Glomerular visceral epithelial cell (primary cell): ENCODE measurements at regions not wholly inside any gene's neighbourhood (a gene's known extent, or its start where the extent isn't known, plus 50 kb on each side); places are given as distances from the start of the nearest gene placed in this dataset.
"Not testable (repeated sequence)": the region's sequence is repeated elsewhere in the genome, so short reads cannot be mapped to it uniquely, and the experiment has no call there.

Experiments
- DNase-seq: peaks from one replicate; pipeline ENCODE4 v3.0.0-alpha.2; 2016; ENCODE audit errors: extremely low spot score

- DNase-seq: no peak
These were observed 53.7 kb downstream of the CAMK2N1 start for GRCh38 chr1:20432341-20432740.

- DNase-seq: no peak
These were observed 54.9 kb downstream of the CAMK2N1 start for GRCh38 chr1:20431176-20431460.

GRCh38 chr1:20430355-20431175, 55.4 kb downstream of the CAMK2N1 start:
- DNase-seq: peak; percentile 35

DNA sequence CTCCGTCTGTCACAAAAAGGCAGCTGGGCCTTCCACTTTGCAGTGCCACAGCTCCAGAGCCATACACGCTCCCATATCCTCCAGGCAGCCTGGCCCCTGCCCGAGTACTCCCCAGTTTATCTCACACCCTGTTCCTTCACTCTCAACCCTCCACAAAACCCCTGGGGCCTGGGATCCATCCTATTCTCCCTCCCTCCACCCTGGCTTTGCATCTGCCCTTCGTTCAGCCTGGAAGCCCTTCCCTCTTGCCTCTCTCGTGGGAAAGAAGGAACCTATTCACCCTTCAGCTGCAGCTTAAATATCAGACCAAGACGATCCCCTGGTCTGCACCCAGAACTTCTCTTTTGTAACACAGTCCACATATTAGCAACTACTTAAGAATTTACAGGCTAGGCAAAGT, 56.7 kb downstream of the CAMK2N1 start:
- no peak for DNase-seq

- no peak for DNase-seq
These were observed 57.2 kb downstream of the CAMK2N1 start for GRCh38 chr1:20428841-20429240.

DNA sequence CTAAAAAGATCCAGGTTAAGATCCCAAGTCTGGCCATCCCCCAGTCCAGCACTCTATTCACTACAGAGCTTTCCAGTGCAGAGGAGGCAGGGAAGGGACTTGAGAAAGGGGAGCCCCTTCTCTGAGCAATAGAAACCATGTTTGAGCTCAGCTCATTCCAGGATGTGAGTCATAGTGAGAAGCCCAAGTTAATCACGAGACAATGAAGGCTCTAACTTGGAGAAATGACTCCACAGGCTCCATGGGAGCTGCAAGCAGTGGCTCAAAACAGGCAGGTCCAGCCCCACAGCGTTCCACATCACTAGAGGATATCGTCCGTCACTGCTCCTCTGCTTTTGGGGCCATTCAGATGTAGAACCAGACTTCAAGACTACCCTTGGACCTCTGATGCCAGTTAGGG, 59.1 kb downstream of the CAMK2N1 start:
- peak; percentile 76 for DNase-seq

GRCh38 chr1:20426371-20426770, 59.6 kb downstream of the CAMK2N1 start:
- no peak for DNase-seq

DNA sequence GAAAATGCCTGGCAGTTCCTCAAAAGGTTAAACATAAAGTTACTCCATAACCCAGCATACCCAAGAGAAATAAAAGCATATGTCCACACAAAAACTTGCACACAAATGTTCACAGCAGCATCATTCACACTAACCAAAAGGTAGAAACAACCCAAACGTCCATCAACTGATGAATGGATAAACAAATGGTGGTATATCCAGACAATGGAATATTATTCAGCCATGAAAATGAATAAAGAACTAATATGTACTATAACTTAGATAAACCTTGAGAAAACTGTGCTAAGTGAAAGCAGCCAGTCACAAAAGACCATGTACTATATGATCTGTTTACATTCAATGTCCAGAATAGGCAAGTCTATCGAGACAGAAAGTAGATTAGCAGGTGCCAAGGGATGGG, 60.4 kb downstream of the CAMK2N1 start:
- DNase-seq: no peak

GRCh38 chr1:20423169-20423795, 62.7 kb downstream of the CAMK2N1 start:
- DNase-seq: no peak

DNA sequence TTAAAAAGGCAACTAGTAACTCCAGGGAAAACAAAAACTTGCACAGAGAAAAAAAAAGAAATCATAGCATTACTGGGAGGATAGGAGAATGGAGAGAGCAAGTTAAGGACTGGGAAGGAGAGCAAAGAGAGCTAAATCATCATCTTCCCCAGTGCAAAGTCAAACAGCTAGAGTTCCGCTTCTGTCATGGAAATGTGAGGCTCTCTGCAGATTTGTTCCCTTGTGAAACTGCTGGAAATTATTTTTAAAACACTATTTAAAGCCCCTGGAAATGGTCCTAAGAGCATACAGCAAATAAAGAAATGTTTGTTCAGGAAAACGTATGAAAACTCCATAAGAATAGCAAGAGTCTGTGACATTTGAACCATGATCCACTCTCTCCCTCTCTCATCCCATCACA, 64.6 kb downstream of the CAMK2N1 start:
- DNase-seq: no peak

GRCh38 chr1:20417581-20417980, 68.4 kb downstream of the CAMK2N1 start:
- no peak for DNase-seq

DNA sequence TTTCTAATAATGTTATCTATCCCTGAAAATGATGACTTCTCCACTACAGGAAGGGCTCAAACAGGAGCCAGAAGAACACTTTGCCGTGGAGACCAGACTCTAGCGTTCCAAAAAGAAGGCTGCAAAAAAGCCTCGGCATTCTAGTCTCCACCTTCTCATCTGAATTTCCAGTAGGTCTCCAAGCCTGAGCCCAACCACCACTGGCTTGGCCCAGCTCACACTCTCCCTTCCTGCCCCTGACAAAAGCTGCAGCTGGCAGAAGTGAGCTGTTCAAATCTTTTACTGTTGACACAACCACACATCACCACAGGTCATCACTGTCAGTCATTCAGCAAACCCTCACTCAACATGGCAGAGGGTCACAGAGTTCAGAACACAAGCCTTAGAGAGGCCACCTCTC, 69.3 kb downstream of the CAMK2N1 start:
- DNase-seq: no peak

DNA sequence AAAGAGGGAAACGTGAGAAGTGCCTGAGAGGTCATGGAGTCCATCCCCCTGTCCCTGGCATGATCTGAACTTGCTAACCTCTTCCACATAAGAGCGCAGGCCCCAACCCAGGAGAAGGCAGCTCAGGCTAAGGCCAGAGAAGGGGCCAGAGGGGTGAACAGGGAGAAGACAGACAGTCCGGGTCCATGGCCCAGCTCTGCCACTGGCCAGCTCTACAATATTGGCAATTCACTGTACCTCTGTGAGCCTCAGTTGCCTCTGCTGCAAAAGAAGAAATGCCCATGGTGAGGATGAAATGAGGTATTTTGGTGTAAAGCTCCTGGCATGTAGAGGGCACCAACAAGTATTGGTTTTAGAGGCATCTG, 72.3 kb downstream of the CAMK2N1 start:
- DNase-seq: no peak

DNA sequence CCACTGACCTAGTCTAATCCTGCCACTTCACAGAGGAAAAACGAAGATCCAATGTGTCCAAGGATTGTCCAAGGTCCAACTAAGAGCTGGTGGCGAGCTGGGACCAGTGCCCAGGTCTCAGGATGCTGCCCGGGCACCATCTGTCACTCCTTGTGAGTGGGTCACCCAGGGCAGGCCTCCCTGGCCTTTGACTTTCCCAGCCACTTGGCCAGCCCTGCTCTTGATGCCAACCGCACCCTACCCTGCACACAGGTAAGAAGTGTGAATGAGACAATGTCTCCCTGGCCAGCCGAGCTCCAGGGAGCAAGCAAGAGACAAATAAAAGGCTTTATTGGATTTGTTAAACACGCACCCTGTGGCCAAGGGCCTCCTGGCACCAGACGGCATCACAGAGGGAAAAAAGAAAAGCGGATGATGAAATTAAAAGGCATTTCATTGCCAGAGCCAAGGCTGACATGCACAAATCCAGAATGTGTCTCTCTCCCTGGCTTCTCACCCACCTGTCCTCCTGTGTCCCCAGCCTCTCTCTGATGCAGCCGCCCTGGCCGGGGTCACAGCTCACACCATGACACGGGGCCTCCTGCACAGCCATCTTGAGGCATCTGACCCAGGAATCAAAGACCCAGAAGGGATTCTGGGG, 72.8 kb downstream of the CAMK2N1 start:
- no peak for DNase-seq

- peak; percentile 86 for DNase-seq
These were observed 74.6 kb downstream of the CAMK2N1 start for GRCh38 chr1:20411196-20411980.

DNA sequence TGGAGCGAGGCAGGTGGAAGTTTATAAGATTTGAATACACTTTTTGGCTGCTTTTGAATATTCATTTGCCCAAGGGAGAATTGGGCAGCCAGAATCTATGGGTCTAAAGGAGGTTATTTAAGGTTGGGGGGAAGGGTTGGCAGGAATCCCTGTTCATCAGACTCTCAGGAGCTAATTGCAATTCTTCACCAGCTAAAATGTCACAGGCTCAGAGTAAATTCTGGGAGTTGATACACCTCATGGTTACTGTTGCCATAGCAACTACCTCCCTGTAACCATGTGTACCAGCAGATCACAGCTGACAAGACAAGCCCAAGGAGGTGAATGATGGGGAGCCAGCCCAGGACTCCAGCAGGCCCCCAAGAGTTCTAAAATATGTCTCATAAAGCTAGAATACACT, 75.5 kb downstream of the CAMK2N1 start:
- DNase-seq: no peak

- DNase-seq: no peak
These were observed 76.0 kb downstream of the CAMK2N1 start for GRCh38 chr1:20409971-20410370.

DNA sequence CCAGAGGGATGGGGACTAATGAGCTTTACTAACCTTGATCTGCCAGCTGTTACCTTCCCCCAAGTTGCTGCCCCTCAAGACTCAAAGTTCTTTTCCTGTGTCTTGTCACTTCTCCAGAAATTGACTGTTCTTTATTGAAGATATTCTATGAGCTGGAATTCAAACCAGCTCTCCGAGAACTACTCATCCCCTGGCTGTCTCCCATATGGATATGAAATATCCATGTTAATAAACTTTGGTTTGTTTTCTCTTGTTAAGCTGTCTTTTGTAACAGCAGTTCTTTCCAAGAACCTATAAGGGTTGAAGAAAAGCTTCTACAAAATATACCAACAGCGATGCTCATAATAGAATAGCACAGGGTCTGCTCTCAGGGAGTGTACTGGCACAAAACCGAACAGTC, 77.0 kb downstream of the CAMK2N1 start:
- no peak for DNase-seq

GRCh38 chr1:20408133-20408650, 77.8 kb downstream of the CAMK2N1 start:
- DNase-seq: not testable (repeated sequence)

DNA sequence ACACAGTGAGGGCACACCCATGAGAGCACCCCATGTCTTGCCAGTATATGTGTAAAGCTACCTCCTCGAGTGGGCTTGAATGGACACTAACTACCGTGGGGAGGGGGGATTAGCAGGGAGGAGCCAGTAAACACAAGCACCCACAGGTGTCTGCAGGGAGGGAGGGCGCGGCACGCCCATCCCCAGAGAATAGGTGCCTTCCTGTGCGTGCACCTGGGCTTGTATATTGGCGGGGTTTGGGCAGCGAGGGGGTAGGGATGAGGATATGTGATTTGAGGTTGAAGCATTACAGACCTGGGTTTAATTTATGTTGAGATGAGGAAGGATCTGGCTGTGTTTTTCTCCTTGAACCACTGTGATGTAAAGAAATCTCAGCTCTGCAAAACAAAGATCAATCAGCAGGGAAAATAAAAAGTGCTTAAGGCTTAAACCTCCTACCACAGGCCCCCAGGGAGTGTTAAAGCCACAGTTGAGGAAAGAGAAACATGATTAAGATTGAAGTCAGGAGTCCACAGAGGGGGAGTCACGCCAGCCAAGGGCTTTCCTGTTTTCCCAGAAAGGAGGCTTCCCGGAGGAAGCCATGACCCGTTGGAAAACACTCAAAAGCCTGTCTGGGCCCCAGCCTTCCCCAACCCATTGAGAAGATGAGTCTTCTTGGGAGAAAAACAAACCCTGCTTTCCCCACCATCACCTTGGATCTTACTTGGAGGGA, 80.0 kb downstream of the CAMK2N1 start:
- no peak for DNase-seq

GRCh38 chr1:20405051-20405754, 80.8 kb downstream of the CAMK2N1 start:
- no peak for DNase-seq
